Panc1 (cell line): ENCODE measurements at regions not wholly inside any gene's neighbourhood (a gene's known extent, or its start where the extent isn't known, plus 50 kb on each side); places are given as distances from the start of the nearest gene placed in this dataset.

Source experiments
- ATAC-seq: fragments of 200-7000 bp; cut with Tn5 transposase; 2 replicates; pipeline ENCODE4 v1.9.1; 2020; ENCODE audit warnings: mild to moderate bottlenecking, moderate library complexity
- BruUV-seq: library from RNA; stranded (reverse); fragments of 400-500 nt; replicated peaks from 2 replicates; lab custom pipeline; 2021; lab: Mats Ljungman, UMichigan
- CTCF ChIA-PET: fragments of 300-600 bp; sonication (Branson Sonifier 250); formaldehyde crosslinking; loops from one replicate; lab custom pipeline; 2022; ENCODE audit warnings: antibody characterized with exemption; lab: Charles Lee
- POLR2A ChIA-PET: fragments of 300-600 bp; sonication (Branson Sonifier 250); formaldehyde crosslinking; loops from one replicate; lab custom pipeline; 2022; ENCODE audit warnings: antibody characterized with exemption; lab: Charles Lee
- DNase-seq: peaks from one replicate; pipeline ENCODE4 v3.0.0-alpha.2; 2010; ENCODE audit warnings: low read depth, low spot score
- H3K27ac ChIP-seq: 2 replicates; pipeline ENCODE4 v1.5.1; 2011; ENCODE audit warnings: mild to moderate bottlenecking, low read length, inconsistent platforms
- H3K27me3 ChIP-seq: fragments of 200-500 bp; sonication (Bioruptor generic); 2 replicates; pipeline ENCODE4 v1.6.0; 2014; ENCODE audit warnings: low read length, inconsistent platforms; ENCODE audit not compliant: control insufficient read depth, insufficient read depth
- H3K36me3 ChIP-seq: fragments of 200-500 bp; sonication (Bioruptor generic); 2 replicates; pipeline ENCODE4 v1.5.1; 2014; ENCODE audit warnings: inconsistent platforms, mild to moderate bottlenecking, low read length, moderate library complexity; ENCODE audit not compliant: control insufficient read depth, insufficient read depth
- H3K4me1 ChIP-seq: 2 replicates; pipeline ENCODE4 v1.5.1; 2011; ENCODE audit warnings: inconsistent platforms, mild to moderate bottlenecking, low read length, moderate library complexity; ENCODE audit not compliant: control insufficient read depth, insufficient read depth
- H3K4me3 ChIP-seq, 2 experiments: 2 replicates each; pipeline ENCODE4 v1.5.1; 2011 to 2012; ENCODE audit warnings: low read depth in 2 of 2, low read length in 2 of 2, mild to moderate bottlenecking in 2 of 2, inconsistent platforms in 1 of 2, moderate library complexity in 1 of 2
- H3K9me3 ChIP-seq: fragments of 200-500 bp; sonication (Bioruptor generic); 2 replicates; pipeline ENCODE4 v1.5.1; 2014; ENCODE audit warnings: low read depth, mild to moderate bottlenecking, inconsistent platforms, low read length, moderate library complexity; ENCODE audit not compliant: control insufficient read depth, insufficient read depth
- CTCF ChIP-seq: fragments of 450-650 bp; IDR thresholded peaks from 2 replicates; pipeline ENCODE4 v1.5.1; 2017; ENCODE audit warnings: mild to moderate bottlenecking
- POLR2AphosphoS5 ChIP-seq: IDR thresholded peaks from 2 replicates; pipeline ENCODE4 v1.6.1; 2012; ENCODE audit warnings: mild to moderate bottlenecking, low read depth, low read length, moderate library complexity
- REST ChIP-seq, 2 experiments: IDR thresholded peaks; 2 replicates each; pipeline ENCODE4 v1.6.1; 2011 to 2012; ENCODE audit warnings: low read depth in 2 of 2, control low read depth in 1 of 2, low read length in 1 of 2, mild to moderate bottlenecking in 1 of 2, moderate library complexity in 1 of 2; ENCODE audit not compliant: insufficient read depth in 1 of 2
- SIN3A ChIP-seq: IDR thresholded peaks from 2 replicates; pipeline ENCODE4 v1.6.1; 2012; ENCODE audit warnings: low read depth, mild to moderate bottlenecking, low read length, moderate library complexity, borderline replicate concordance; ENCODE audit not compliant: insufficient read depth
- TCF7L2 ChIP-seq: IDR thresholded peaks from 2 replicates; pipeline ENCODE4 v1.6.1; 2011; ENCODE audit warnings: mild to moderate bottlenecking, low read depth, low read length, inconsistent platforms
- in situ Hi-C: cut with HindIII; loops from 2 replicates; pipeline ENCODE4 v1.10.0; 2016; ENCODE audit warnings: low sequenced_read_pairs, low pct_unique_long_range_greater_than_20kb
- intact Hi-C: fragments of 100-400 bp; cut with micrococcal nuclease; formaldehyde crosslinking; loops from one replicate; pipeline ENCODE4 v1.10.0; 2022; ENCODE audit not compliant: unreplicated experiment

GRCh38 chr6:95209074-95209473, 368.3 kb upstream of the MANEA start:
- DNase-seq (no peak), ATAC-seq (no peak)
- CTCF ChIA-PET = no interaction called here
- H3K4me1 ChIP-seq = no peaks in the 10 kb centered on the region
- H3K4me3 ChIP-seq = no peak overlapping the region
- POLR2A ChIA-PET = no interaction called here
- no TSS peak for BruUV-seq
- H3K27ac ChIP-seq = no peak overlapping the region
- no peaks in the 10 kb centered on the region for H3K36me3 ChIP-seq
- intact Hi-C loops (no loop called here), in situ Hi-C loops (no loop called here)
- TF ChIP-seq TCF7L2 = no peak
- H3K27me3 ChIP-seq = no peaks in the 10 kb centered on the region
- no peaks in the 10 kb centered on the region for H3K9me3 ChIP-seq

- Histone ChIP-seq H3K4me1 (no peaks in the 10 kb centered on the region), H3K36me3 (no peaks in the 10 kb centered on the region), H3K9me3 (no peaks in the 10 kb centered on the region), H3K27ac (no peak overlapping the region), H3K4me3 (no peak overlapping the region), H3K27me3 (no peaks in the 10 kb centered on the region; the same call in 1 of the 2 replicates)
- ChIA-PET CTCF (no interaction called here), POLR2A (no interaction called here)
- ATAC-seq (no peak), DNase-seq (no peak)
- TF ChIP-seq REST (IDR thresholded peaks at IDR 0.05; ENCODE audit: insufficient read depth in 1 of 2, low read depth in 2 of 2, low read length in 1 of 2) (no peak), SIN3A (no peak), CTCF (no peak), POLR2AphosphoS5 (no peak), TCF7L2 (no peak)
- in situ Hi-C loops = no loop called here
- intact Hi-C loops = no loop called here
- BruUV-seq = no TSS peak
These were observed 360.8 kb upstream of the MANEA start for GRCh38 chr6:95216555-95216954.

- no peaks in the 10 kb centered on the region for H3K27me3 ChIP-seq
- in situ Hi-C loops (no loop called here), intact Hi-C loops (no loop called here)
- no peak overlapping the region for H3K27ac ChIP-seq
- H3K4me3 ChIP-seq = no peak overlapping the region
- DNase-seq = no peak
- POLR2A ChIA-PET = no interaction called here
- CTCF ChIA-PET = no interaction called here
- BruUV-seq = no TSS peak
- no peaks in the 10 kb centered on the region for H3K9me3 ChIP-seq
- TF ChIP-seq REST (IDR thresholded peaks at IDR 0.05; ENCODE audit: insufficient read depth in 1 of 2, low read depth in 2 of 2, low read length in 1 of 2) (no peak), CTCF (no peak), POLR2AphosphoS5 (no peak)
- no peaks in the 10 kb centered on the region for H3K36me3 ChIP-seq
- H3K4me1 ChIP-seq = no peaks in the 10 kb centered on the region
- no peak for ATAC-seq
These were observed 350.0 kb upstream of the MANEA start for GRCh38 chr6:95227351-95227750.
